ENCODE measurements at regions not wholly inside any gene's neighbourhood (a gene's known extent, or its start where the extent isn't known, plus 50 kb on each side); places are given as distances from the start of the nearest gene placed in this dataset.

GRCh38 chr16:79449900-79450299, 150.6 kb downstream of the MAF start:
- H4K20me1 ChIP-seq (ENCODE audit: insufficient read depth), result no peaks in the 10 kb centered on the region
- no peaks in the 10 kb centered on the region for H3K36me3 ChIP-seq (ENCODE audit: insufficient read depth, low read length)
- TF ChIP-seq CTCF (IDR thresholded peaks at IDR 0.05; ENCODE audit: poor library complexity, severe bottlenecking) (no peak), EZH2 (IDR thresholded peaks at IDR 0.05; ENCODE audit: borderline replicate concordance, insufficient read depth, low read length, poor library complexity, severe bottlenecking) (no peak)
- TF ChIP-seq, protein P1, sequence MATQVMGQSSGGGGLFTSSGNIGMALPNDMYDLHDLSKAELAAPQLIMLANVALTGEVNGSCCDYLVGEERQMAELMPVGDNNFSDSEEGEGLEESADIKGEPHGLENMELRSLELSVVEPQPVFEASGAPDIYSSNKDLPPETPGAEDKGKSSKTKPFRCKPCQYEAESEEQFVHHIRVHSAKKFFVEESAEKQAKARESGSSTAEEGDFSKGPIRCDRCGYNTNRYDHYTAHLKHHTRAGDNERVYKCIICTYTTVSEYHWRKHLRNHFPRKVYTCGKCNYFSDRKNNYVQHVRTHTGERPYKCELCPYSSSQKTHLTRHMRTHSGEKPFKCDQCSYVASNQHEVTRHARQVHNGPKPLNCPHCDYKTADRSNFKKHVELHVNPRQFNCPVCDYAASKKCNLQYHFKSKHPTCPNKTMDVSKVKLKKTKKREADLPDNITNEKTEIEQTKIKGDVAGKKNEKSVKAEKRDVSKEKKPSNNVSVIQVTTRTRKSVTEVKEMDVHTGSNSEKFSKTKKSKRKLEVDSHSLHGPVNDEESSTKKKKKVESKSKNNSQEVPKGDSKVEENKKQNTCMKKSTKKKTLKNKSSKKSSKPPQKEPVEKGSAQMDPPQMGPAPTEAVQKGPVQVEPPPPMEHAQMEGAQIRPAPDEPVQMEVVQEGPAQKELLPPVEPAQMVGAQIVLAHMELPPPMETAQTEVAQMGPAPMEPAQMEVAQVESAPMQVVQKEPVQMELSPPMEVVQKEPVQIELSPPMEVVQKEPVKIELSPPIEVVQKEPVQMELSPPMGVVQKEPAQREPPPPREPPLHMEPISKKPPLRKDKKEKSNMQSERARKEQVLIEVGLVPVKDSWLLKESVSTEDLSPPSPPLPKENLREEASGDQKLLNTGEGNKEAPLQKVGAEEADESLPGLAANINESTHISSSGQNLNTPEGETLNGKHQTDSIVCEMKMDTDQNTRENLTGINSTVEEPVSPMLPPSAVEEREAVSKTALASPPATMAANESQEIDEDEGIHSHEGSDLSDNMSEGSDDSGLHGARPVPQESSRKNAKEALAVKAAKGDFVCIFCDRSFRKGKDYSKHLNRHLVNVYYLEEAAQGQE (IDR thresholded peaks at IDR 0.05; ENCODE audit: borderline replicate concordance), result no peak
- H3K9me2 ChIP-seq (ENCODE audit: insufficient read depth, low read length), result no peaks in the 10 kb centered on the region
- no peak overlapping the region for H3K9ac ChIP-seq (ENCODE audit: low read length)
- H3K79me2 ChIP-seq (replicated peaks; ENCODE audit: insufficient read depth, low read length), result no peaks in the 10 kb centered on the region
- H3F3A ChIP-seq (ENCODE audit: insufficient read depth, low read length, poor library complexity, severe bottlenecking), result no peaks in the 10 kb centered on the region
- H3K9me3 ChIP-seq (ENCODE audit: low read length), result no peaks in the 10 kb centered on the region
- H3K27ac ChIP-seq (ENCODE audit: low read length), result no peak overlapping the region
- no peaks in the 10 kb centered on the region for H3K27me3 ChIP-seq (ENCODE audit: insufficient read depth, low read depth, low read length)
- no peak overlapping the region for H3K4me2 ChIP-seq (ENCODE audit: low read length)
- no peak overlapping the region for H2AFZ ChIP-seq (ENCODE audit: low read depth, low read length)
- no peak overlapping the region for H3K4me3 ChIP-seq (ENCODE audit: low read length)

DNA sequence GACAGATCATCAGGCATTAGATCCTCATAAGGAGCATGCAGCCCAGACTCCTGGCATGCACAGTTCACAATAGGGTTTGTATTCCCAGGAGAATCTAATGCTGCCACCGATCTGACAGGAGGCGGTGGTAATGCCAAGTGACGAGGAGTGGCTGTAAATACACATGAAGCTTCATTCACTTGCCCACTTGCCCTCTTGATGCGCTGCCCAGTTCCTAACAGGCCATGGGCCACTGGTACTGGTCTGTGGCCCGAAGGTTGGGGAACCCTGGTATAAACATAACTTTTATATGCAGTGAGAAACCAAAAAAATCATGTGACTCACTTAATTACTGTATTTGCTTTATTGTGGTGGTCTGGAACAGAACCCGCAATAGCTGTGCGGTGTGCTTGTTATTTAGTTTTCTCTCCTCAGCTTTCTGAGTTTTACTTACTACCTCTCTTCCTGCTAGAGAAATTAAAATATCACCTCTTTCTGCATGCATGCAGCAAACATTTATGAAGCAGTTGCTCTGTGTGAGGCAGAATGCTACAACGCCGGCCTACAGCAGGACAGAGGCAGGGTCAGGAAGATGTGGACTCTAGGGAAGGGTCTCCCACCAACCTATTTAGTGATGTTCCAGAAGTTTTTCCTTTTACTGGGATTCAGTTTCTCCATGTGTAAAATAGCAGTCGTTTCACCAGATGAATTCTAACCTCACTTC, 151.3 kb downstream of the MAF start:
- no peaks in the 10 kb centered on the region for H3K9me2 ChIP-seq (ENCODE audit: insufficient read depth, low read length)
- no peak overlapping the region for H3K4me3 ChIP-seq (ENCODE audit: low read length)
- H3K9ac ChIP-seq (ENCODE audit: low read length), result no peak overlapping the region
- no peaks in the 10 kb centered on the region for H3F3A ChIP-seq (ENCODE audit: insufficient read depth, low read length, poor library complexity, severe bottlenecking)
- H3K4me2 ChIP-seq (ENCODE audit: low read length), result no peak overlapping the region
- no peak overlapping the region for H3K27ac ChIP-seq (ENCODE audit: low read length)
- no peak overlapping the region for H2AFZ ChIP-seq (ENCODE audit: low read depth, low read length)
- no peaks in the 10 kb centered on the region for H3K27me3 ChIP-seq (ENCODE audit: insufficient read depth, low read depth, low read length)
- H4K20me1 ChIP-seq (ENCODE audit: insufficient read depth), result no peaks in the 10 kb centered on the region
- no peak for TF ChIP-seq POLR2AphosphoS5 (IDR thresholded peaks at IDR 0.05)
- TF ChIP-seq SMC3 (conservative IDR thresholded peaks at IDR 0.05; ENCODE audit: poor library complexity), result no peak
- TF ChIP-seq, protein P1 (IDR thresholded peaks at IDR 0.05; ENCODE audit: borderline replicate concordance), result no peak
- TF ChIP-seq RAD21 (conservative IDR thresholded peaks at IDR 0.05), result no peak
- no peak for TF ChIP-seq MXI1 (conservative IDR thresholded peaks at IDR 0.05; ENCODE audit: poor library complexity, severe bottlenecking)
- no peak for TF ChIP-seq CTCF (IDR thresholded peaks at IDR 0.05; ENCODE audit: poor library complexity, severe bottlenecking)
- H3K9me3 ChIP-seq (ENCODE audit: low read length), result no peaks in the 10 kb centered on the region
- no peaks in the 10 kb centered on the region for H3K79me2 ChIP-seq (replicated peaks; ENCODE audit: insufficient read depth, low read length)
- no peaks in the 10 kb centered on the region for H3K36me3 ChIP-seq (ENCODE audit: insufficient read depth, low read length)

All from neural cell (in vitro differentiated cells).